Stimulated activated CD8-positive, alpha-beta memory T cell treated with anti-CD3 and anti-CD28 coated beads, Interleukin-4, amount 100 ng/mL, for 48 hours (primary cell): ENCODE measurements at regions not wholly inside any gene's neighbourhood (a gene's known extent, or its start where the extent isn't known, plus 50 kb on each side); places are given as distances from the start of the nearest gene placed in this dataset.
"Not testable (repeated sequence)": the region's sequence is repeated elsewhere in the genome, so short reads cannot be mapped to it uniquely, and the experiment has no call there.

Experiments
- DNase-seq: peaks from one replicate; pipeline ENCODE4 v3.0.0-alpha.2; 2020

- DNase-seq, result no peak
Measured at GRCh38 chr18:60319129-60319528, 53.4 kb downstream of the MC4R start.

DNA sequence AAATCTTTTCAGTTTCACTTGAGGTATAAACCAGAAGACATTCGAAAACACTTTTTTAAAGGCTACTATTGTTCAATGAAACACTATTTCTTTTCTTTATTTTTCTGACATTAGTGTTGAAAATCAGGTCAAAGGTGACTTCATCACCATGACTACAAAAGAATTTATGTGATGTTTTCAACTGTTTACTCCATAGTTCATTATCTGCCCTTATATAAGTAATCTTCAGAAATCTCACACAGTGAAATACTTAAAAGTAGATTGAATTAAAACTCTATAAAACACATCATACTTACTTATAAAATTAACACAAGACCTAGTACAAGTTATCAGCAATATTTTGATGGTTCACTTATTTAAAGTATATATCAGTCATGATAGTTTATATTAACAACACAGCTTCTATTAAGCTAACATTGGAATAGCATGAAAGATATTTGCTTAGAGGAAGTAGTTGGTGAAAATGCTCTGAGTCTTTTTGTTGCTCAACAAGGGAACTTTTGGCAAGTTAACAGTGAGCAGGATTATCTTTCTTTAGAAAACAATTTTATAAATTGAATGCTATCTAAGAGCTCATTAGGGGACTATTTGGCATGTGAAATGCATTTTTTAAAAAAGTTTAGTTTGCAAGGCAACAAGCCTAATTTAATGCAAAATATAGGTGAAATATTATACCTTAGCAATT lies 60.8 kb downstream of the MC4R start:
- no peak for DNase-seq

DNA sequence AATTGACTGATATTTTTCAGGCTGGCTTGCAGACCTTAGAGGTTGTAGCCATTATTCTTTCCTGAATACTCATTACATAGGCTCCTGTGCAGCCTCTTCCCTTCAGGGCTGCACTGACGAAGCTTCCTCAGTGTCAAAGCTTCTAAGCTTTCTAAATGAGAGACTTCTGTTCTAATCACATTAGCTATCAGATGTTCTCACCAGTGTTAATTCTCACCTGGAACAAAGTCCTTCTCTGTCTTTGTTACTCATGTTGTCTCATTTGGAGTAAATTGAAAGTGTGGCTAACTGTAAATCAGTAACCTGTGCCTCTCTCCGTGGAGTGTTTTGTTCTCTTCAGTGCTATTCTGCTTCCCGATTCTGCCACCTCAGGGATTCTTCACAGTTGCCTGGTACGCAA lies 76.9 kb downstream of the MC4R start:
- no peak for DNase-seq

DNA sequence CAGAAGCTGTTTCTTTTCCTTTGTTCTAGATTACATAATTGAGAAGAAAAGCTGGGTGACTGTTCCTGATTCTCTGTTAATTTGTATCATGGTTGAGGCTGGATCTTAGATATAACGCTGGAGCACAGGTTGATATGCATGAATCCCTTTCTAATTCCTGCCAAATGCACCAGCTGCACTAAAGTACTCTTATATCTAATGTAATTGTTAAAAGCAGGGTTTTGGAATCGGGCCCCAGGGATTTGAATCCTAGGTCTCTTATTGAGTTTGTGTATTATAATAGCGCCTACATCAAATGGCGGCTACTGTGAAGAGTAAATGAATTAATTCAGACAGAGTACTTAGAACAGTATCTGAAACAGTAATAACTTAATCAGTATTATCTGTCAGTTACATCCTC lies 80.4 kb downstream of the MC4R start:
- no peak for DNase-seq

- DNase-seq, result no peak
Measured at GRCh38 chr18:60279391-60279790, 93.2 kb downstream of the MC4R start.

- DNase-seq, result no peak
Measured at GRCh38 chr18:60277855-60278480, 94.6 kb downstream of the MC4R start.

DNA sequence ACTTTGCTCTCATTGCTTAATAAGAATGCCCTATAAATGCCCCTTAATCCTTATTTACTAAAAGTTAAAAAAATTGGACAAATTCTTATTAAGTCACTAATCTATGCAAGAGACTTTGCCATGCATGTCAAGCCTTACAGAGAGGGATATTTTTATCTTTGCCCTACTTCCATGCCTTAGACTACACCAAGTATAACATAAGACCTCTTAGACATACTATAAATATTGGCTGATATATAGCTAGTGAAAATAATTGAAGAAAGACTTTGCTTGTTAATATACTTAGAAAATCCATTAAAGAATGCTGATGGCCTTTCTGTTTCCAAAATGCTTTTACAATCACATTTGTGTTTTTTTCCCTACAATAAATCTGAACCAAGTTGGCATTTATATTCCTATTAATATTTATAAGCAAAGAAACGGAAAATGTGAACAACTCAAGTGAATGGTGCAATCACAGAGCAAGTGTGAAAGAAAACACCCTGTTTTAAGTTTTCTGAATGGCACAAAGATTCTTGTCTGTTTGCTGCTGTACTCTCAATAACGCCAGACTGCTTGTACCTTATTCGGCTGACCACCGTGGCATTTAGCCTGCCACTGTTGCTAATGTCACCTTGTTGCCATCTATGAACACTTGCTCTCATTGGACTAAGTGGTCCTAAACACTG lies 105.0 kb downstream of the MC4R start:
- no peak for DNase-seq

GRCh38 chr18:60266558-60266957 lies 106.0 kb downstream of the MC4R start:
- DNase-seq, result no peak

- no peak for DNase-seq
Measured at GRCh38 chr18:60259052-60259681, 113.4 kb downstream of the MC4R start.

GRCh38 chr18:60249388-60249787 lies 123.2 kb downstream of the MC4R start:
- DNase-seq, result no peak

- DNase-seq, result no peak
Measured at GRCh38 chr18:60248336-60249330, 123.9 kb downstream of the MC4R start.

GRCh38 chr18:60247103-60247502 lies 125.5 kb downstream of the MC4R start:
- DNase-seq, result no peak

DNA sequence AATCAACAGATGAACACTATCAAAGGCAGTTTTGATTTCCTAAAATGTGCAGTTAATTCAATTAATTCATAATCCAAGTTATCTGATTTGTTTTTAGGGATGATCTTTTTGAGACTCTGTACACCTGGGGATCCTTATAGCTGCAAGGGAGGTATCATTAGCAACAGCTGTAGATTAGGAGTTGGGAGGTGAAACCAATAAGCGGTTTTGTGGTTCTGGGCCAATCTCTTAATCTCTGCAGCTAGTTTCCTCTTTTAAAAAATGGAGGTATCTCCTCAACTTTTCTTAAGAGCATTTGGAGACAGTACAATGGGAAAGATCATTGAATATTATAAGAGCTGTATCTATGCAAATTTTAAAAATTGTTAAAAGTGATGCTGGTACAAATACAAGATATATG lies 126.0 kb downstream of the MC4R start:
- no peak for DNase-seq

DNA sequence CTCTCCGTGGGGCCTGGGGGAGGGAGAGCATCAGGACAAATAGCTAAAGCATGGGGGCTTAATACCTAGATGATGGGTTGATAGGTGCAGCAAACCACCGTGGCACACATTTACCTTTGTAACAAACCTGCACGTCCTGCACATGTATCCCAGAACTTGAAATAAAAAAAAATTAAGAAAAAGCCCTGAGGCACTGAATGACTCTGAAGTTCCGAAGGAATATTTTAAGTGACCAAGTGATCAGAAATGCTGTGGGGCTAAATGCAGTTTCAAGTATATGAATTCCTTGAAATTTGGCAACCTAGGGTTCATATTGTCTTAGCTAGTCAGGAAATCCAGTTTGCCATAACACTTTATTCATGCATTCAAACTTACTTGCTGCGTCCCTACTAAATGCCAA lies 127.5 kb downstream of the MC4R start:
- DNase-seq, result no peak

- DNase-seq, result not testable (repeated sequence)
Measured at GRCh38 chr18:60239024-60239710, 133.4 kb downstream of the MC4R start.

- DNase-seq, result no peak
Measured at GRCh38 chr18:60235164-60235563, 137.4 kb downstream of the MC4R start.

GRCh38 chr18:60232541-60232940 lies 140.0 kb downstream of the MC4R start:
- no peak for DNase-seq

DNA sequence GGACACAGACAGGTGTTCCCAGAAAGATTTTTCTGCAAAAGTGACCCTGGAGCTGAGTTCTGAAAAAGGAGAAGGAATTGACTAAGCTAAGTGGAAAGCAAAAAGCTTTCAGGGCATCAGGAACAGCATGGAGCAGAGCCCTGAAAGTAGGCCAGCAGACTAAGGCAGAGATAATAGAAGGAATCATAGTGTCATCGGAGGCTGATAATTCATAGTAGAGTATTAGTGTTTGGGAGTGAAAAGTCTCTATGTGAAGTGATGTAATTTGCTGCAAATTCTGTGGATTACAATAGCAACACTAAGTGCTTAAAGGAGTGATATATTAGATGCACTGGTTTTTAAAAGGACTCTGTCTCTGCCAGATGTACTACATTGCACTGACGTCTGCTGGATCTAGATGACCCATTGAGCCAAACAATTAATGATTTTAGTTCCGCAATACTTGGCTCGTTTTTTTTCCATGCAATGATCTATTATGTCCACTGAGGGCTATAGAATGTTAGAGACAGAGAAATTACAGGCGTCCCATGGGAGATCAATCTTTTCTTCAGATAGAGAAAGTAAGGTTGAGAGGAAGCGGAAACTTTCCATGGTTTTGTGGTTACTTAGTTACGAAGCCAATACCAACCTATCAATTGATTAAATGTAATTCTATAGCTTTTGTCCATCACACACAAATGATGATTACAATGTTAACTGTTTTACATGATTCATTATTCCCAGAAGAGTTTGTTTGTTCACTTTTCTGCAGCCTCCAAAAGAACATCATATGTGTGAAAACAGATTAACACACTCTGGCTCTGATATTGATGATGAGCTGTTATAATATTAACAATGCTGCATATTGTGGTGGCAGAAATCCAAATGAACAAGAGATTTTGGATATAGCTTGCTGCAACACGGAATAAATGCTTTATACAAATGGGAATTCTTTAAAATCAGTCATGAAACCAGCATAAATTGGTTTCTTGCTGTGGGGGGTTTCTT lies 143.7 kb downstream of the MC4R start:
- DNase-seq, result no peak

DNA sequence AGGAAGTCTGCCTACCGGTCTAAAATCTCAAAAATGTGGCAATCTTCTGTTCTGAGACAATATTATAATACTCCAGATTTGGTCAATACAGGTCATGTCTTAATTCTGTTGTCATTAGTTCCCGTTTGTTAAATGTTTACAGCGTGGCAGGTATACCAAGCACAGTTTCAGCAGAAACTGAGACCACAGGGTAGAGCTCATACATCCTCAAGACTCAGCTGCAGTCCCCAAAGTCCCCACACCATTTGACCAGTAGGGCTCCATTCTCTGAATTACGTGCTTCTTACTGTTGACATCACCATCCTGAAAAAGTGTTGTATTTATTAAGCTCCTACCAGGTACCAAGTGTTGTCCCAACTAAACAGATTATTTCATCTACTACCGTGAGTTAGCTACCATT lies 157.1 kb downstream of the MC4R start:
- DNase-seq, result no peak

DNA sequence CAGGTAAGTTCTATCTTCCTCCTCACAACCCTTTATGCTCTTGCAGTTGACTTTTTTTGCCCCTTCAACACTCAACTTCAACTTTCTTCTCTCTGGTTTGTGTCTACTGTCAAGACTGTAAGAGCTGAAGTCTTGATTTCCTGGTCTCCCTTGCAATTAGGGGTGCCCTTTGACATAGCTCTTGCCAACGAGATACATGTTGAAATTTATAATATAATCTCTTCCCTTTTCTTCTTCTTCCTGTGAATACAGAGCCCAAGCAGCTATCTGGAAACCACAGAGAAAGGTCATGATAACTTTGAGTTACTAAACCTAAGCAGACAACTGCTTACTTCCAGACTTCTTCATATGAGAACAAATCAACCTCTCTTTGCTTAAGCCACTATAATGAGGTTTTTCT lies 163.5 kb downstream of the MC4R start:
- no peak for DNase-seq

- no peak for DNase-seq
Measured at GRCh38 chr18:60202708-60203107, 169.9 kb downstream of the MC4R start.
